Fibroblast of lung (primary cell): ENCODE measurements at regions not wholly inside any gene's neighbourhood (a gene's known extent, or its start where the extent isn't known, plus 50 kb on each side); places are given as distances from the start of the nearest gene placed in this dataset.

Source experiments
- DNase-seq, 2 donors: peaks; one replicate each; pipeline versions ENCODE4 v3.0.0 to v3.0.0-alpha.2; 2010; ENCODE audit warnings: low read depth in 2 of 2
- H2AFZ ChIP-seq: 2 replicates; pipeline ENCODE4 v1.5.1; 2012; ENCODE audit warnings: low read length, control low read depth, inconsistent platforms
- H3K27ac ChIP-seq: 2 replicates; pipeline ENCODE4 v1.5.1; 2011; ENCODE audit warnings: low read length, control low read depth; ENCODE audit not compliant: insufficient read depth
- H3K27me3 ChIP-seq: 2 replicates; pipeline ENCODE4 v1.5.1; 2011; ENCODE audit warnings: mild to moderate bottlenecking, low read length; ENCODE audit not compliant: control insufficient read depth, insufficient read depth
- H3K36me3 ChIP-seq: 2 replicates; pipeline ENCODE4 v1.5.1; 2011; ENCODE audit warnings: low read length; ENCODE audit not compliant: control insufficient read depth, insufficient read depth
- H3K4me1 ChIP-seq: 2 replicates; pipeline ENCODE4 v1.5.1; 2011; ENCODE audit warnings: low read length; ENCODE audit not compliant: control insufficient read depth, insufficient read depth; ENCODE audit errors: extremely low read depth
- H3K4me2 ChIP-seq: 2 replicates; pipeline ENCODE4 v1.5.1; 2011; ENCODE audit warnings: low read length, control low read depth; ENCODE audit not compliant: insufficient read depth; ENCODE audit errors: extremely low read depth
- H3K4me3 ChIP-seq, 4 experiments: fragments of 200-600 bp in 1 of 4; sonication (generic) in 1 of 4; replicated peaks in 1 of 4; 2 replicates each; pipeline ENCODE4 v1.5.1; 2011 to 2016; ENCODE audit warnings: low read length in 4 of 4, low read depth in 3 of 4, mild to moderate bottlenecking in 3 of 4, control low read depth in 2 of 4, inconsistent platforms in 1 of 4, mixed read lengths in 1 of 4; ENCODE audit not compliant: insufficient read depth in 1 of 4; ENCODE audit errors: control extremely low read depth in 1 of 4
- H3K79me2 ChIP-seq: 2 replicates; pipeline ENCODE4 v1.5.1; 2012; ENCODE audit warnings: mild to moderate bottlenecking, low read length, inconsistent platforms; ENCODE audit not compliant: control insufficient read depth, insufficient read depth
- H3K9ac ChIP-seq: 2 replicates; pipeline ENCODE4 v1.5.1; 2011; ENCODE audit warnings: mild to moderate bottlenecking, low read length, control low read depth; ENCODE audit not compliant: insufficient read depth
- H3K9me3 ChIP-seq: 2 replicates; pipeline ENCODE4 v1.5.1; 2012; ENCODE audit warnings: low read depth, low read length; ENCODE audit not compliant: control insufficient read depth, insufficient read depth
- H4K20me1 ChIP-seq: 2 replicates; pipeline ENCODE4 v1.5.1; 2011; ENCODE audit warnings: low read length; ENCODE audit not compliant: control insufficient read depth, insufficient read depth; ENCODE audit errors: extremely low read depth
- CTCF ChIP-seq, 2 donors: IDR thresholded peaks in 1 of 2; conservative IDR thresholded peaks in 1 of 2; 1 replicate in 1 of 2; 2 replicates in 1 of 2; pipeline ENCODE4 v1.5.1; 2011 to 2012; ENCODE audit warnings: low read length in 2 of 2, control low read depth in 1 of 2, inconsistent platforms in 1 of 2, low read depth in 1 of 2, mild to moderate bottlenecking in 1 of 2
- EZH2 ChIP-seq: IDR thresholded peaks from 2 replicates; pipeline ENCODE4 v1.5.1; 2012; ENCODE audit warnings: low read length, control low read depth, mild to moderate bottlenecking; ENCODE audit errors: missing control alignments

- H4K20me1 ChIP-seq = no peaks in the 10 kb centered on the region
- TF ChIP-seq CTCF (conservative IDR thresholded peaks at IDR 0.05 in 1 of 2, IDR thresholded peaks at IDR 0.05 in 1 of 2; ENCODE audit: low read depth in 1 of 2, low read length in 2 of 2) (no peak), EZH2 (no peak)
- no peak overlapping the region for H2AFZ ChIP-seq
- H3K4me1 ChIP-seq = peaks cover 6% of the 10 kb centered on the region
- no peak overlapping the region for H3K27ac ChIP-seq
- no peak overlapping the region for H3K9ac ChIP-seq
- no peaks in the 10 kb centered on the region for H3K27me3 ChIP-seq
- no peaks in the 10 kb centered on the region for H3K79me2 ChIP-seq
- peak overlapping the region; percentile 63 for H3K4me2 ChIP-seq
- no peak overlapping the region for H3K4me3 ChIP-seq
- H3K9me3 ChIP-seq = no peaks in the 10 kb centered on the region
- DNase-seq = peak; percentile 38 to 71
- H3K36me3 ChIP-seq = no peaks in the 10 kb centered on the region
Measured at GRCh38 chr9:81819859-81820546, 108.2 kb upstream of the SPATA31D4 start.

GRCh38 chr9:81822301-81822865 is 105.8 kb upstream of the SPATA31D4 start:
- no peak overlapping the region for H3K4me2 ChIP-seq
- H3K36me3 ChIP-seq = no peaks in the 10 kb centered on the region
- TF ChIP-seq CTCF (conservative IDR thresholded peaks at IDR 0.05 in 1 of 2, IDR thresholded peaks at IDR 0.05 in 1 of 2; ENCODE audit: low read depth in 1 of 2, low read length in 2 of 2) = no peak
- TF ChIP-seq EZH2 = no peak
- no peak overlapping the region for H3K27ac ChIP-seq
- H3K4me1 ChIP-seq = peaks cover 6% of the 10 kb centered on the region
- no peak overlapping the region for H3K9ac ChIP-seq
- no peak overlapping the region for H3K4me3 ChIP-seq
- no peak overlapping the region for H2AFZ ChIP-seq
- no peaks in the 10 kb centered on the region for H3K27me3 ChIP-seq
- peak in 1 of 2 donors; percentile 51 for DNase-seq
- no peaks in the 10 kb centered on the region for H4K20me1 ChIP-seq
- no peaks in the 10 kb centered on the region for H3K9me3 ChIP-seq
- no peaks in the 10 kb centered on the region for H3K79me2 ChIP-seq

GRCh38 chr9:81822967-81823366 is 105.3 kb upstream of the SPATA31D4 start:
- Histone ChIP-seq H3K27me3 (no peaks in the 10 kb centered on the region), H3K9me3 (no peaks in the 10 kb centered on the region), H3K4me3 (no peak overlapping the region), H4K20me1 (no peaks in the 10 kb centered on the region), H3K9ac (no peak overlapping the region), H3K36me3 (no peaks in the 10 kb centered on the region), H3K27ac (no peak overlapping the region), H3K4me2 (no peak overlapping the region), H2AFZ (no peak overlapping the region), H3K79me2 (no peaks in the 10 kb centered on the region), H3K4me1 (peaks cover 6% of the 10 kb centered on the region)
- peak in 1 of 2 donors; percentile 66 for DNase-seq
- no peak for TF ChIP-seq EZH2
